Neural cell (in vitro differentiated cells): ENCODE measurements at regions not wholly inside any gene's neighbourhood (a gene's known extent, or its start where the extent isn't known, plus 50 kb on each side); places are given as distances from the start of the nearest gene placed in this dataset.

Source experiments
- H2AFZ ChIP-seq: fragments of 200-600, 300-800 bp; sonication (generic), shearing (Covaris generic); 2 replicates; pipeline ENCODE4 v1.6.0; 2014; ENCODE audit warnings: low read depth, mild to moderate bottlenecking, antibody characterized with exemption, low read length, moderate library complexity
- H3F3A ChIP-seq: fragments of 200-600 bp; shearing (Covaris generic); 2 replicates; pipeline ENCODE4 v1.6.1; 2016; ENCODE audit warnings: mild to moderate bottlenecking, moderate library complexity, mixed read lengths, antibody characterized with exemption, low read length; ENCODE audit not compliant: insufficient read depth, poor library complexity, severe bottlenecking
- H3K27ac ChIP-seq: fragments of 200-600, 300-800 bp; sonication (generic), shearing (Covaris generic); 2 replicates; pipeline ENCODE4 v1.5.1; 2014; ENCODE audit warnings: mild to moderate bottlenecking, low read length, moderate library complexity
- H3K27me3 ChIP-seq: fragments of 300-800, 200-600 bp; sonication (generic), shearing (Covaris generic); 2 replicates; pipeline ENCODE4 v1.6.0; 2014; ENCODE audit warnings: mild to moderate bottlenecking, low read depth, low read length, moderate library complexity; ENCODE audit not compliant: insufficient read depth
- H3K36me3 ChIP-seq: fragments of 300-800, 200-600 bp; sonication (generic), shearing (Covaris generic); 2 replicates; pipeline ENCODE4 v1.5.1; 2014; ENCODE audit warnings: mild to moderate bottlenecking, antibody characterized with exemption, low read length, moderate library complexity; ENCODE audit not compliant: insufficient read depth
- H3K4me2 ChIP-seq: fragments of 300-800, 200-600 bp; sonication (generic), shearing (Covaris generic); 2 replicates; pipeline ENCODE4 v1.6.0; 2014; ENCODE audit warnings: mild to moderate bottlenecking, low read length
- H3K4me3 ChIP-seq: fragments of 300-800, 200-600 bp; sonication (generic), shearing (Covaris generic); 2 replicates; pipeline ENCODE4 v1.5.1; 2014; ENCODE audit warnings: mild to moderate bottlenecking, low read length, moderate library complexity
- H3K79me2 ChIP-seq: fragments of 200-600 bp; shearing (Covaris generic); replicated peaks from 2 replicates; pipeline ENCODE4 v1.6.0; 2014; ENCODE audit warnings: mild to moderate bottlenecking, low read length, moderate library complexity; ENCODE audit not compliant: insufficient read depth
- H3K9ac ChIP-seq: fragments of 300-800, 200-600 bp; sonication (generic), shearing (Covaris generic); 2 replicates; pipeline ENCODE4 v1.6.1; 2016; ENCODE audit warnings: mild to moderate bottlenecking, low read length, mixed read lengths
- H3K9me2 ChIP-seq: fragments of 200-600 bp; shearing (Covaris generic); 2 replicates; pipeline ENCODE4 v1.6.1; 2016; ENCODE audit warnings: mild to moderate bottlenecking, low read length, mixed read lengths; ENCODE audit not compliant: insufficient read depth
- H3K9me3 ChIP-seq: fragments of 200-600, 300-800 bp; sonication (generic), shearing (Covaris generic); 2 replicates; pipeline ENCODE4 v1.6.1; 2016; ENCODE audit warnings: mild to moderate bottlenecking, mixed run types, low read length, moderate library complexity, mixed read lengths
- H4K20me1 ChIP-seq: fragments of 200-600 bp; shearing (Covaris generic); 2 replicates; pipeline ENCODE4 v1.6.1; 2016; ENCODE audit warnings: mild to moderate bottlenecking, mixed run types; ENCODE audit not compliant: insufficient read depth
- EP300 ChIP-seq: fragments of 450-650 bp; conservative IDR thresholded peaks from 2 replicates; pipeline ENCODE4 v1.6.1; 2014; ENCODE audit warnings: antibody characterized with exemption, mild to moderate bottlenecking, moderate library complexity; ENCODE audit not compliant: poor library complexity, severe bottlenecking
- EZH2 ChIP-seq: fragments of 200-600, 300-800 bp; shearing (Covaris generic), sonication (generic); IDR thresholded peaks from 2 replicates; pipeline ENCODE4 v1.6.1; 2014; ENCODE audit warnings: antibody characterized with exemption, low read length, borderline replicate concordance, mild to moderate bottlenecking; ENCODE audit not compliant: insufficient read depth, poor library complexity, severe bottlenecking
- MXI1 ChIP-seq: fragments of 450-650 bp; conservative IDR thresholded peaks from 2 replicates; pipeline ENCODE4 v1.6.1; 2014; ENCODE audit warnings: antibody characterized with exemption, mild to moderate bottlenecking; ENCODE audit not compliant: poor library complexity, severe bottlenecking
- POLR2AphosphoS5 ChIP-seq: IDR thresholded peaks from 2 replicates; pipeline ENCODE4 v1.6.1; 2012
- RAD21 ChIP-seq: fragments of 450-650 bp; conservative IDR thresholded peaks from 2 replicates; pipeline ENCODE4 v1.6.1; 2014; ENCODE audit warnings: antibody characterized with exemption, mild to moderate bottlenecking, moderate library complexity
- SMC3 ChIP-seq: fragments of 450-650 bp; conservative IDR thresholded peaks from 2 replicates; pipeline ENCODE4 v1.6.1; 2014; ENCODE audit warnings: antibody characterized with exemption, mild to moderate bottlenecking, moderate library complexity; ENCODE audit not compliant: poor library complexity
- TAF1 ChIP-seq: IDR thresholded peaks from 2 replicates; pipeline ENCODE4 v1.6.1; 2012; ENCODE audit warnings: low read depth
- TF ChIP-seq, protein P1 (sequence below): fragments of 450-650 bp; IDR thresholded peaks from 2 replicates; pipeline ENCODE4 v1.5.1; 2014; ENCODE audit warnings: antibody characterized with exemption, mild to moderate bottlenecking, moderate library complexity; ENCODE audit not compliant: poor library complexity, severe bottlenecking
- TF ChIP-seq, protein P2 (sequence below): IDR thresholded peaks from 2 replicates; pipeline ENCODE4 v1.6.1; 2012; ENCODE audit warnings: borderline replicate concordance

DNA sequence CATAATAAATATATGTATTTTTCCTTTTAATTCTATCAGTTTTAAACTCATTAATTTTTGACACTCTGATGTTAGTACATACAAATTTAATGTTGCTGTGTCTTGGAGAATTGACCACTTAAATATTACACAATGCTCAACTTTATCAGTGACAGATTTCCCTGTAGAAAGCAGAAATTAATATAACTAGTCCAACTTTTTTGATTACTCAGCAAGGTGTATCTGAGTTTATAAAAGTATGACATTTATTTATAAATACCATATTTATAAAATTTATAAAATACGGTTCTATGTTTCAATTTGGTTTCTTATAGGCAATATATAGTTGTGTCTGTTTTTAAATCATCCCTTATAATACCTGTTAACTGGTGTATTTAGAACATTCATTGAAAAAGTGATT, 350.0 kb upstream of the EYS start:
- H3K4me2 ChIP-seq: no peak overlapping the region
- H2AFZ ChIP-seq: no peak overlapping the region

DNA sequence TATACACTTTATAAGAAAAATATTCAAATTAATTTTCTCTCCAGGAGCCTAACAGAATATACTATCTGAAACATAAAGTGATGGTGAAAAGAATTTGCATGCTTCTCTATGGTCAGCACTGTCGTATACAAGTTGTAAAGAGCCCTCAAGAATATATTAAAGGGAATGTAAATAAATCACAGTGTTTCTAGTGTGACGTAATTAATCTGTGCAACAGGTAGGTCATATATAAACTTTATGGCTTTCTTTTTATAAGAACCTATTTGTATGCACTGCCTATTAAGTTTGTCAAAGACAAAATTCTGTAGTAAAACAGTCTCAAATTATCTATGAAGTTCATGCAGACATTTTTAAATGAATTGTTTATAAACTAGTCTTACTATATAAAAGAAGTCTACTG, 347.9 kb upstream of the EYS start:
- Histone ChIP-seq H3K9me3 (no peaks in the 10 kb centered on the region), H3K79me2 (no peaks in the 10 kb centered on the region), H3K9ac (no peak overlapping the region), H3K27ac (no peak overlapping the region), H3K9me2 (no peaks in the 10 kb centered on the region), H3F3A (no peaks in the 10 kb centered on the region), H3K4me3 (no peak overlapping the region), H3K27me3 (no peaks in the 10 kb centered on the region), H3K4me2 (no peak overlapping the region), H4K20me1 (no peaks in the 10 kb centered on the region), H3K36me3 (no peaks in the 10 kb centered on the region), H2AFZ (no peak overlapping the region)
- TF ChIP-seq, protein P1, sequence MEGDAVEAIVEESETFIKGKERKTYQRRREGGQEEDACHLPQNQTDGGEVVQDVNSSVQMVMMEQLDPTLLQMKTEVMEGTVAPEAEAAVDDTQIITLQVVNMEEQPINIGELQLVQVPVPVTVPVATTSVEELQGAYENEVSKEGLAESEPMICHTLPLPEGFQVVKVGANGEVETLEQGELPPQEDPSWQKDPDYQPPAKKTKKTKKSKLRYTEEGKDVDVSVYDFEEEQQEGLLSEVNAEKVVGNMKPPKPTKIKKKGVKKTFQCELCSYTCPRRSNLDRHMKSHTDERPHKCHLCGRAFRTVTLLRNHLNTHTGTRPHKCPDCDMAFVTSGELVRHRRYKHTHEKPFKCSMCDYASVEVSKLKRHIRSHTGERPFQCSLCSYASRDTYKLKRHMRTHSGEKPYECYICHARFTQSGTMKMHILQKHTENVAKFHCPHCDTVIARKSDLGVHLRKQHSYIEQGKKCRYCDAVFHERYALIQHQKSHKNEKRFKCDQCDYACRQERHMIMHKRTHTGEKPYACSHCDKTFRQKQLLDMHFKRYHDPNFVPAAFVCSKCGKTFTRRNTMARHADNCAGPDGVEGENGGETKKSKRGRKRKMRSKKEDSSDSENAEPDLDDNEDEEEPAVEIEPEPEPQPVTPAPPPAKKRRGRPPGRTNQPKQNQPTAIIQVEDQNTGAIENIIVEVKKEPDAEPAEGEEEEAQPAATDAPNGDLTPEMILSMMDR: no peak
- no peak for TF ChIP-seq EZH2

More for the DNA sequence above, 350.0 kb upstream of the EYS start:
- H3K79me2 ChIP-seq: no peaks in the 10 kb centered on the region
- H4K20me1 ChIP-seq: no peaks in the 10 kb centered on the region
- TF ChIP-seq SMC3 (no peak), POLR2AphosphoS5 (no peak), RAD21 (no peak), EZH2 (no peak), MXI1 (no peak), TAF1 (no peak), EP300 (no peak)
- TF ChIP-seq, protein P1: no peak
- TF ChIP-seq, protein P2, sequence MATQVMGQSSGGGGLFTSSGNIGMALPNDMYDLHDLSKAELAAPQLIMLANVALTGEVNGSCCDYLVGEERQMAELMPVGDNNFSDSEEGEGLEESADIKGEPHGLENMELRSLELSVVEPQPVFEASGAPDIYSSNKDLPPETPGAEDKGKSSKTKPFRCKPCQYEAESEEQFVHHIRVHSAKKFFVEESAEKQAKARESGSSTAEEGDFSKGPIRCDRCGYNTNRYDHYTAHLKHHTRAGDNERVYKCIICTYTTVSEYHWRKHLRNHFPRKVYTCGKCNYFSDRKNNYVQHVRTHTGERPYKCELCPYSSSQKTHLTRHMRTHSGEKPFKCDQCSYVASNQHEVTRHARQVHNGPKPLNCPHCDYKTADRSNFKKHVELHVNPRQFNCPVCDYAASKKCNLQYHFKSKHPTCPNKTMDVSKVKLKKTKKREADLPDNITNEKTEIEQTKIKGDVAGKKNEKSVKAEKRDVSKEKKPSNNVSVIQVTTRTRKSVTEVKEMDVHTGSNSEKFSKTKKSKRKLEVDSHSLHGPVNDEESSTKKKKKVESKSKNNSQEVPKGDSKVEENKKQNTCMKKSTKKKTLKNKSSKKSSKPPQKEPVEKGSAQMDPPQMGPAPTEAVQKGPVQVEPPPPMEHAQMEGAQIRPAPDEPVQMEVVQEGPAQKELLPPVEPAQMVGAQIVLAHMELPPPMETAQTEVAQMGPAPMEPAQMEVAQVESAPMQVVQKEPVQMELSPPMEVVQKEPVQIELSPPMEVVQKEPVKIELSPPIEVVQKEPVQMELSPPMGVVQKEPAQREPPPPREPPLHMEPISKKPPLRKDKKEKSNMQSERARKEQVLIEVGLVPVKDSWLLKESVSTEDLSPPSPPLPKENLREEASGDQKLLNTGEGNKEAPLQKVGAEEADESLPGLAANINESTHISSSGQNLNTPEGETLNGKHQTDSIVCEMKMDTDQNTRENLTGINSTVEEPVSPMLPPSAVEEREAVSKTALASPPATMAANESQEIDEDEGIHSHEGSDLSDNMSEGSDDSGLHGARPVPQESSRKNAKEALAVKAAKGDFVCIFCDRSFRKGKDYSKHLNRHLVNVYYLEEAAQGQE: no peak
- H3K27ac ChIP-seq: no peak overlapping the region
- H3K9me2 ChIP-seq: no peaks in the 10 kb centered on the region
- H3K9ac ChIP-seq: no peak overlapping the region
- H3K9me3 ChIP-seq: no peaks in the 10 kb centered on the region
- no peak overlapping the region for H3K4me3 ChIP-seq
- H3F3A ChIP-seq: no peaks in the 10 kb centered on the region
- H3K36me3 ChIP-seq: no peaks in the 10 kb centered on the region
- no peaks in the 10 kb centered on the region for H3K27me3 ChIP-seq
